K562 (cell line): ENCODE measurements at regions not wholly inside any gene's neighbourhood (a gene's known extent, or its start where the extent isn't known, plus 50 kb on each side); places are given as distances from the start of the nearest gene placed in this dataset.

Source experiments
- ATAC-seq: fragments of 200-7000 bp; cut with Tn5 transposase; 3 replicates; pipeline ENCODE4 v1.9.1; 2020; ENCODE audit warnings: moderate library complexity
- BruUV-seq: library from RNA; stranded (reverse); fragments of 400-500 nt; replicated peaks from 2 replicates; lab custom pipeline; 2021; lab: Mats Ljungman, UMichigan
- CTCF ChIA-PET: fragments of 300-600 bp; formaldehyde crosslinking; extraction: SDS; loops from one replicate; lab custom pipeline; 2021; ENCODE audit warnings: low intra/inter-chr PET ratio; lab: Yijun Ruan, JAX
- POLR2A ChIA-PET: fragments of 300-600, 350-650 bp; sonication (Branson Sonifier 250); formaldehyde crosslinking; extraction: SDS; loops from one replicate; lab custom pipeline; 2021; ENCODE audit warnings: antibody characterized with exemption, inconsistent platforms; lab: Yijun Ruan, JAX
- DNase-seq, 4 experiments: peaks; one replicate each; pipeline versions ENCODE4 v3.0.0 to v3.0.0-alpha.2; 2011 to 2018; ENCODE audit warnings: low spot score in 3 of 4, mixed read lengths in 3 of 4; ENCODE audit errors: extremely low read depth in 1 of 4
- FAIRE-seq: peaks from 2 replicates; lab custom pipeline; 2011; peaks lifted over from hg19 to GRCh38; lab: Jason Lieb, UNC
- H2AFZ ChIP-seq: 2 replicates; pipeline ENCODE4 v1.6.0; 2011; ENCODE audit warnings: low read depth, low read length, control low read depth, inconsistent platforms
- H3K27ac ChIP-seq: fragments of 200-600 bp; 3 replicates; pipeline ENCODE4 v1.8.0; 2011; ENCODE audit warnings: low read depth, mild to moderate bottlenecking, control low read depth, inconsistent platforms, low read length, moderate library complexity, mixed read lengths; ENCODE audit errors: extremely low read depth
- H3K27me3 ChIP-seq, 2 experiments: fragments of 300-600 bp in 1 of 2; 2 replicates in 1 of 2; 3 replicates in 1 of 2; pipeline versions ENCODE4 v1.6.0 to v1.8.0; 2011; ENCODE audit warnings: inconsistent platforms in 2 of 2, low read length in 2 of 2, mild to moderate bottlenecking in 1 of 2, mixed read lengths in 1 of 2, moderate library complexity in 1 of 2; ENCODE audit not compliant: control insufficient read depth in 2 of 2, insufficient read depth in 2 of 2
- H3K36me3 ChIP-seq: fragments of 300-600 bp; 3 replicates; pipeline ENCODE4 v1.8.0; 2011; ENCODE audit warnings: mild to moderate bottlenecking, low read length, inconsistent platforms; ENCODE audit not compliant: control insufficient read depth, insufficient read depth
- H3K4me1 ChIP-seq, 2 experiments: fragments of 200-600 bp in 1 of 2; replicated peaks in 1 of 2; 2 replicates in 1 of 2; 3 replicates in 1 of 2; pipeline versions ENCODE4 v1.5.1 to v1.8.0; 2011; ENCODE audit warnings: inconsistent platforms in 2 of 2, low read length in 2 of 2, mild to moderate bottlenecking in 1 of 2, mixed read lengths in 1 of 2, moderate library complexity in 1 of 2; ENCODE audit not compliant: control insufficient read depth in 2 of 2, insufficient read depth in 2 of 2
- H3K4me2 ChIP-seq: 2 replicates; pipeline ENCODE4 v1.6.1; 2011; ENCODE audit warnings: low read length, control low read depth, inconsistent platforms, mixed read lengths; ENCODE audit not compliant: insufficient read depth
- H3K4me3 ChIP-seq: fragments of 200-600 bp; sonication (generic), shearing (Covaris generic); 2 replicates; pipeline ENCODE4 v1.5.1; 2016; ENCODE audit warnings: control low read depth, inconsistent platforms
- H3K79me2 ChIP-seq: fragments of 200-600 bp; 3 replicates; pipeline ENCODE4 v1.8.0; 2011; ENCODE audit warnings: low read length, inconsistent platforms; ENCODE audit not compliant: control insufficient read depth, insufficient read depth
- H3K9ac ChIP-seq, 2 experiments: 2 replicates each; pipeline versions ENCODE4 v1.6.0 to v1.6.1; 2011; ENCODE audit warnings: low read depth in 2 of 2, low read length in 2 of 2, control low read depth in 1 of 2, inconsistent platforms in 1 of 2, mild to moderate bottlenecking in 1 of 2, mixed read lengths in 1 of 2; ENCODE audit not compliant: insufficient read depth in 1 of 2
- H3K9me1 ChIP-seq: one replicate; pipeline ENCODE4 v1.6.0; 2011; ENCODE audit warnings: inconsistent platforms, mild to moderate bottlenecking, low read length, moderate library complexity; ENCODE audit not compliant: control insufficient read depth, insufficient read depth
- H3K9me3 ChIP-seq: replicated peaks from 2 replicates; pipeline ENCODE4 v1.5.1; 2011; ENCODE audit warnings: low read depth, low read length, inconsistent platforms; ENCODE audit not compliant: control insufficient read depth, insufficient read depth
- H4K20me1 ChIP-seq: replicated peaks from 2 replicates; pipeline ENCODE4 v1.6.1; 2011; ENCODE audit warnings: low read length, inconsistent platforms, mixed read lengths; ENCODE audit not compliant: control insufficient read depth, insufficient read depth
- ELK3 ChIP-seq: fragments of 450-650 bp; formaldehyde crosslinking; IDR thresholded peaks from 2 replicates; pipeline ENCODE4 v1.4.0; 2020; ENCODE audit warnings: mild to moderate bottlenecking
- FOXK1 ChIP-seq: sonication (generic); formaldehyde crosslinking; IDR thresholded peaks from 2 replicates; pipeline ENCODE4 v1.8.0; 2022; ENCODE audit warnings: missing genetic modification reagents, mild to moderate bottlenecking, borderline replicate concordance
- MBD1 ChIP-seq: fragments of 250-450 bp; sonication (Bioruptor Pico); IDR thresholded peaks from 2 replicates; pipeline ENCODE4 v1.8.0; 2022; ENCODE audit warnings: inconsistent platforms
- NBN ChIP-seq: fragments of 450-650 bp; IDR thresholded peaks from 2 replicates; pipeline ENCODE4 v1.6.1; 2016; ENCODE audit warnings: low read depth, mild to moderate bottlenecking
- NR2C1 ChIP-seq, 2 experiments: fragments of 450-650 bp; IDR thresholded peaks; 2 replicates each; pipeline ENCODE4 v1.6.1; 2017; ENCODE audit warnings: mild to moderate bottlenecking in 2 of 2, antibody characterized with exemption in 1 of 2, inconsistent platforms in 1 of 2, missing compliant biosample characterization in 1 of 2, missing genetic modification characterization in 1 of 2
- ZFP36 ChIP-seq: fragments of 150-350 bp; IDR thresholded peaks from 2 replicates; pipeline ENCODE4 v1.6.1; 2018; ENCODE audit warnings: low read length, low read depth; ENCODE audit not compliant: partially characterized antibody
- WGBS: fragments of 100-300 bp; shearing (Covaris generic); methylation state at CpG from one replicate; pipeline ENCODE4 v1.1.6; 2016; ENCODE audit warnings: low coverage, mixed read lengths; ENCODE audit not compliant: insufficient coverage; ENCODE audit errors: missing lambda C conversion rate; 5-methylcytosine and 5-hydroxymethylcytosine counted together
- in situ Hi-C: fragments of 300-500 bp; cut with MboI; formaldehyde crosslinking; loops from 4 replicates; pipeline ENCODE4 v1.15.0; 2018; ENCODE audit warnings: inconsistent platforms, mixed read lengths
- intact Hi-C: fragments of 100-400 bp; cut with micrococcal nuclease; formaldehyde crosslinking; loops from 2 replicates; pipeline ENCODE4 v1.14.2; 2022

GRCh38 chr21:16777041-16777720, 735.7 kb upstream of the CXADR start:
- H3K4me1 ChIP-seq, result no peaks in the 10 kb centered on the region
- TF ChIP-seq MBD1 (CRISPR knock-in tag) (no peak), NR2C1 (IDR thresholded peaks at IDR 0.05) (no peak), NR2C1 (tag; IDR thresholded peaks at IDR 0.05) (no peak), NBN (no peak), ELK3 (no peak), ZFP36 (no peak), FOXK1 (no peak)
- intact Hi-C loops (no loop called here), in situ Hi-C loops (no loop called here)
- no peak overlapping the region for H3K9ac ChIP-seq
- H3K79me2 ChIP-seq, result no peaks in the 10 kb centered on the region
- ATAC-seq (no peak), DNase-seq (no peak), FAIRE-seq (no peak)
- ChIA-PET CTCF (no interaction called here), POLR2A (no interaction called here)
- H3K36me3 ChIP-seq, result no peaks in the 10 kb centered on the region
- no peaks in the 10 kb centered on the region for H3K27me3 ChIP-seq
- no peak overlapping the region for H3K4me3 ChIP-seq
- no peak overlapping the region for H3K27ac ChIP-seq
- H2AFZ ChIP-seq, result no peak overlapping the region
- BruUV-seq, result no TSS peak
- H3K4me2 ChIP-seq, result no peak overlapping the region
- WGBS, result 0% methylated on average over 5 of the region's 6 CpGs
- no peaks in the 10 kb centered on the region for H3K9me3 ChIP-seq
- H4K20me1 ChIP-seq, result no peaks in the 10 kb centered on the region
- H3K9me1 ChIP-seq, result no peaks in the 10 kb centered on the region
